ENCODE measurements at regions not wholly inside any gene's neighbourhood (a gene's known extent, or its start where the extent isn't known, plus 50 kb on each side); places are given as distances from the start of the nearest gene placed in this dataset.

DNA sequence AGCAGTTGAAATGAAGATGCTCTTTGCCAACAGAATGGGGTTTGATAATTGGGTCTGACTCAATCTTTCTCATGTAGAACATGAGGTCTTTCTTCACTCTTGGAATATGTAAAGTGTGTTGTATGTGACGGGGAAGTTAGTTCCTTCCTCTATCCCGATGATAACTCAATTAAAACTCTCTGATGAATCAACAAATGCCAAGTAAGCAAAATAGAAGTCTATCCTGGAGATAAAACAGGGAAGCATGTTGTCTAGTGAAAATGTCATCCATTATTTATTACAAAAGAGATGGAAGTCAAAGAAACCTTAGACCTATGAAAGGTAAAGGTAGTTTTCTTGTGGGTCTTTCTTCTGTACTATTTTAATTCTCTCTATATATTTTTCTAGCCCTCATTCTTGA is 274.2 kb upstream of the ARRDC4 start:
- H3K9me3 ChIP-seq (ENCODE audit: control insufficient read depth, low read length), result no peaks in the 10 kb centered on the region
- H3K36me3 ChIP-seq (ENCODE audit: control insufficient read depth, insufficient read depth, low read length), result no peaks in the 10 kb centered on the region
- no peaks in the 10 kb centered on the region for H3K4me1 ChIP-seq (ENCODE audit: control insufficient read depth, insufficient read depth, low read length)
- no peak overlapping the region for H3K27ac ChIP-seq (ENCODE audit: insufficient read depth, low read depth, low read length, poor library complexity, severe bottlenecking)
- no peak overlapping the region for H3K4me3 ChIP-seq (ENCODE audit: insufficient read depth, low read depth, low read length)
- no peaks in the 10 kb centered on the region for H3K27me3 ChIP-seq (ENCODE audit: control insufficient read depth, insufficient read depth, low read length, poor library complexity, severe bottlenecking)
- 100% methylated on average over 1 of the region's 2 CpGs; no CpG with 5 or more reads in 1 of the 2 experiments for WGBS, 2 experiments

DNA sequence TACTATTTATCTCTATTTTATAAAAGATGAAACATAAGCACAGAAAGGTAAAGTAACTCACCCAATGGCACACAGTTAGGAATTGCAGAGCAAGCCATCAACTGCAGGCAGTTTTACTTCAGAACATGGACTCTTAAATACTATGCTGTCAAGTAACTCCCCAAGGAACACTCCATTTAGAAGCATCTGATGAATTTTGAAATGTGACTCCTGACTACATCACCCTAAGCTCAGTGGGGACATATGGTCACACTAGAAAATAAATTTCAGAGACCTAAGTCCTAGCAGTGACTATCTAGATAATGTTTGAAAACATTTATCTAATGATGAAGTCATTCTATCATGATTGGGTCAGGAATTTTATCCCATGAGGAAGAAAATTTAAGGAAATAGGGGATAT is 272.8 kb upstream of the ARRDC4 start:
- no peaks in the 10 kb centered on the region for H3K4me1 ChIP-seq (ENCODE audit: control insufficient read depth, insufficient read depth, low read length)
- no peak overlapping the region for H3K27ac ChIP-seq (ENCODE audit: insufficient read depth, low read depth, low read length, poor library complexity, severe bottlenecking)
- no peaks in the 10 kb centered on the region for H3K36me3 ChIP-seq (ENCODE audit: control insufficient read depth, insufficient read depth, low read length)
- no peaks in the 10 kb centered on the region for H3K9me3 ChIP-seq (ENCODE audit: control insufficient read depth, low read length)
- no peaks in the 10 kb centered on the region for H3K27me3 ChIP-seq (ENCODE audit: control insufficient read depth, insufficient read depth, low read length, poor library complexity, severe bottlenecking)
- no peak overlapping the region for H3K4me3 ChIP-seq (ENCODE audit: insufficient read depth, low read depth, low read length)

DNA sequence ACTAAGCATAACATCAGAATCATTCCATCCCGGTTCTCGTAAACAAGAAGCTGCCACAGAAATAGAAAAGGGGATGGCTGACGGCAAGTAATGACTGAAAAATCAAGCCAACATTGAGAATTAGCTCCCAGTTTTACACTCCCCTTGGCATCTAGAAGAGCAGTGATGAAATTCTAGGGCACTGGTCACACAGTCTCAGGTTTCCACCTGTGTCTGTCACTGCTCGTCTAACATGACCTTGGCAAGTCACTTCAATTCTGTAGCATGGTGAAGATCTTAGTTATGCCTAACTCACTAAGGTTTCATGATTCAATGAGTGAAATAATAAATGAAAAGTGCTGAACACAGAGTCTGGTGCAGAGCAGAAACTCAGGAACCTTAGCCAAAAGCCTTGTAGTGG is 272.3 kb upstream of the ARRDC4 start:
- no peak overlapping the region for H3K27ac ChIP-seq (ENCODE audit: insufficient read depth, low read depth, low read length, poor library complexity, severe bottlenecking)
- 92 to 97% methylated on average over 4 of the region's 4 CpGs for WGBS, 2 experiments
- no peak overlapping the region for H3K4me3 ChIP-seq (ENCODE audit: insufficient read depth, low read depth, low read length)
- no peaks in the 10 kb centered on the region for H3K27me3 ChIP-seq (ENCODE audit: control insufficient read depth, insufficient read depth, low read length, poor library complexity, severe bottlenecking)
- no peaks in the 10 kb centered on the region for H3K36me3 ChIP-seq (ENCODE audit: control insufficient read depth, insufficient read depth, low read length)
- no peaks in the 10 kb centered on the region for H3K4me1 ChIP-seq (ENCODE audit: control insufficient read depth, insufficient read depth, low read length)
- no peaks in the 10 kb centered on the region for H3K9me3 ChIP-seq (ENCODE audit: control insufficient read depth, low read length)

DNA sequence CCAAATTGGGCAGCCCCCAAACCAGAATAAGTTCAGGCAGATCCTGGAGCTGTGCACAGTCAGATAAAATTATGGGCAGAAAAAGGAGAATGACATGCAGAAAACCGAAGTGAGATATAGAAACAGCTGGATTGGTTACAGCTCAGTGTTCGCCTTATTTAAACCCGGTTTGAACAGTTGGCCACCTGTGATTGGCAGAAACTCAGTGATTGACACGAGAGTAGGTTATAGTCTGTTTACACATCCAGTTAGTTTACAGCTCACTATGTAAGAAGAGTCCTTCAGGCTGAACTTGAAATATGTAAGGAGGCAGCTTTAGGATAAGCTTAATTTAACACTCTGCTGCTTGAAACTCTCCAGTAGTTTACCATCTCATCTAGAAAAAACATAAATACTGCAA is 271.6 kb upstream of the ARRDC4 start:
- Histone ChIP-seq H3K9me3 (ENCODE audit: control insufficient read depth, low read length) (no peaks in the 10 kb centered on the region), H3K4me1 (ENCODE audit: control insufficient read depth, insufficient read depth, low read length) (no peaks in the 10 kb centered on the region), H3K27ac (ENCODE audit: insufficient read depth, low read depth, low read length, poor library complexity, severe bottlenecking) (no peak overlapping the region), H3K36me3 (ENCODE audit: control insufficient read depth, insufficient read depth, low read length) (no peaks in the 10 kb centered on the region), H3K27me3 (ENCODE audit: control insufficient read depth, insufficient read depth, low read length, poor library complexity, severe bottlenecking) (no peaks in the 10 kb centered on the region), H3K4me3 (ENCODE audit: insufficient read depth, low read depth, low read length) (no peak overlapping the region)
- 90 to 91% methylated on average over 4 of the region's 4 CpGs for WGBS, 2 experiments

DNA sequence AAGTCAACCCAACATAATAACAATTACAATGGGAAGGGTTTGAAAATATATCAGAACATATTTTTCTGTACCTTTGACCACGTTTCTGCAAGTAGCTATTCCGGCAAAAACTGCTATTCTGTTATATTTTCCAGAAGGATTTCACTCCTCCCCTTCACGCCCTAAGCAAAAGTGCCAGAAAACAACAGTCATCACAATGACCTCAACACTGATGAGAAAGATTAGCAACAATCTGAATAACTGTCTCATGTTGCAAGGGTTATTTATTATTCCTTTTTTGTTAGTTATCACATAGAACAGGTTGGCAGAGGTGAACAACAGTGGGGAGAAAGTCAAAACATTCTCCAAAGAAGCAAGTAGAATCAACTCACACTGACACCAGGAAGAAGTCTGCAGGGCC is 269.4 kb upstream of the ARRDC4 start:
- Histone ChIP-seq H3K9me3 (ENCODE audit: control insufficient read depth, low read length) (no peaks in the 10 kb centered on the region), H3K4me1 (ENCODE audit: control insufficient read depth, insufficient read depth, low read length) (no peaks in the 10 kb centered on the region), H3K27ac (ENCODE audit: insufficient read depth, low read depth, low read length, poor library complexity, severe bottlenecking) (no peak overlapping the region), H3K4me3 (ENCODE audit: insufficient read depth, low read depth, low read length) (no peak overlapping the region), H3K27me3 (ENCODE audit: control insufficient read depth, insufficient read depth, low read length, poor library complexity, severe bottlenecking) (no peaks in the 10 kb centered on the region), H3K36me3 (ENCODE audit: control insufficient read depth, insufficient read depth, low read length) (no peaks in the 10 kb centered on the region)
- WGBS, 2 experiments, result 84 to 89% methylated on average over 3 of the region's 3 CpGs

DNA sequence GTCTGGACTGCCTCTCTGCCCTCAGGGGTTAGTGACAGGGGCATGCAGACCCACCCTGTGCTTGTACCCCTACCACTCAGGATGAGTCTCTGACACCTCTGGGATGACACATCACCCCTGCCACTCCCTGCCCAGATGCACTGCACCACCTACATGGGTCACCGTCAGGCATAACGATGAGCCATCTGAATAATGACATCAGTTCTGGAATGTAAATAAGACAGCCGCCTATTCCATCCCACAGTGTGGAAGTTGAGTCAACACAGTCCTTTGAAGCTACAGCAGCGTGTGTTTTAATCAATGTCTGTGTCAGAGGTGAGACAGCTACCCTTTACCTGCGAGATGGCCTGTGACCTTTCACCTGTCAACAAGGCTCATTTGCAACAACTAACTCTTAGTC is 268.7 kb upstream of the ARRDC4 start:
- Histone ChIP-seq H3K4me3 (ENCODE audit: insufficient read depth, low read depth, low read length) (no peak overlapping the region), H3K9me3 (ENCODE audit: control insufficient read depth, low read length) (no peaks in the 10 kb centered on the region), H3K27me3 (ENCODE audit: control insufficient read depth, insufficient read depth, low read length, poor library complexity, severe bottlenecking) (no peaks in the 10 kb centered on the region), H3K36me3 (ENCODE audit: control insufficient read depth, insufficient read depth, low read length) (no peaks in the 10 kb centered on the region), H3K27ac (ENCODE audit: insufficient read depth, low read depth, low read length, poor library complexity, severe bottlenecking) (no peak overlapping the region), H3K4me1 (ENCODE audit: control insufficient read depth, insufficient read depth, low read length) (no peaks in the 10 kb centered on the region)
- 85 to 89% methylated on average over 5 of the region's 5 CpGs for WGBS, 2 experiments

DNA sequence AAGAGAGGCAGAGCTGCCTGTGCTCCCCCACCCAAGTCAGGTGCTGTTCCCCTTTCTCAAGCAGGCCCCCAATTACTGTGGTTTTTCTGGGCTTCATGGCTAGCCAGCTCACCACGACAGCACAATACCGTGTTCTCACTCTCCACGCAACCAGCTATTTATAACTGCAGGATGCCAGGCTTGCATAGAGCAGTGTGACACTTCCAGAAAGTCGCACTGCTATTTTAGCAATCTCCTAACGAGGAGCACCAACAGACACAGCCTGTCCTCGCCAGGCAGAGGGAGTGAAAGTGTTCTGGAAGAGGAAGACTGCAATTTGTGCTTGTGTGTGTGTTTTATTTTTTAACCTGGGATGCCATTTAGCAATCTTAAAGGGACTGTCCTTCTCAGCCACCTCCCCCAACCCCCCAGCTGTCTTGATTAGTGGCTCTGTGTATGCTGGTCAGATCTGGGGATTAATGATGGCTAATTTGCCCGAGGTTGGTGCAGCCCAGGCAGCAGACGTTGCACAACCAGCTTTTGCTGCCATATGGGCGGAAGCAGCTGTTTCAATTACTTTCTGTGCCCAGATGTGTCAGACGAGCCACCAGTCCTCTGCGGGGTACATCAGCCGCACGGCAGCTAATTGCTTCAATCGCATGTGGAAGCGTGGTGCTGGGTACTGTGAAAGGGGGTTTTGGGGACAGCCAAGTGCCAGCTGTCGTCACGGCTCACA is 268.0 kb upstream of the ARRDC4 start:
- Histone ChIP-seq H3K36me3 (ENCODE audit: control insufficient read depth, insufficient read depth, low read length) (no peaks in the 10 kb centered on the region), H3K4me3 (ENCODE audit: insufficient read depth, low read depth, low read length) (no peak overlapping the region), H3K9me3 (ENCODE audit: control insufficient read depth, low read length) (no peaks in the 10 kb centered on the region), H3K4me1 (ENCODE audit: control insufficient read depth, insufficient read depth, low read length) (no peaks in the 10 kb centered on the region), H3K27ac (ENCODE audit: insufficient read depth, low read depth, low read length, poor library complexity, severe bottlenecking) (no peak overlapping the region), H3K27me3 (ENCODE audit: control insufficient read depth, insufficient read depth, low read length, poor library complexity, severe bottlenecking) (no peaks in the 10 kb centered on the region)
- 94 to 96% methylated on average over 17 of the region's 17 CpGs for WGBS, 2 experiments

DNA sequence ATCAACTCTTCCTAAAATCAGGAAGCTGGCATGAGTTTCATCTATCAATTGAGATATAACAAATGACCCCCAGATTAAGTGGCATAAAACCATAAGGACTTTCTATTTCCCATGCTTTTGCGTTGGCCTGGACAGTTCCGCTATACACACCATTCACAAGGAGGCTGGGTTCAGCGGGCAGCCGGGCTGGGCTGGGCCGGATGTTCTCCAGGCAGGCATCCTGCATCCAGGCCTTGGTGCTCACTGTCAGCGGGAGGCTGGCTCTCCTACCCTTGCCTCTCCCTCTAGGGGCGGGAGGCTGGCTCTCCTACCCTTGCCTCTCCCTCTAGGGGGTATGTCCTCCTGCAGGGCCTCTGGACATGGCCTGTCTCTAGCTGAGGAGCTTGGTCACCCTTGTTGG is 266.0 kb upstream of the ARRDC4 start:
- Histone ChIP-seq H3K27me3 (ENCODE audit: control insufficient read depth, insufficient read depth, low read length, poor library complexity, severe bottlenecking) (no peaks in the 10 kb centered on the region), H3K9me3 (ENCODE audit: control insufficient read depth, low read length) (no peaks in the 10 kb centered on the region), H3K27ac (ENCODE audit: insufficient read depth, low read depth, low read length, poor library complexity, severe bottlenecking) (no peak overlapping the region), H3K4me1 (ENCODE audit: control insufficient read depth, insufficient read depth, low read length) (no peaks in the 10 kb centered on the region), H3K36me3 (ENCODE audit: control insufficient read depth, insufficient read depth, low read length) (no peaks in the 10 kb centered on the region), H3K4me3 (ENCODE audit: insufficient read depth, low read depth, low read length) (no peak overlapping the region)
- 93 to 95% methylated on average over 7 of the region's 7 CpGs for WGBS, 2 experiments

DNA sequence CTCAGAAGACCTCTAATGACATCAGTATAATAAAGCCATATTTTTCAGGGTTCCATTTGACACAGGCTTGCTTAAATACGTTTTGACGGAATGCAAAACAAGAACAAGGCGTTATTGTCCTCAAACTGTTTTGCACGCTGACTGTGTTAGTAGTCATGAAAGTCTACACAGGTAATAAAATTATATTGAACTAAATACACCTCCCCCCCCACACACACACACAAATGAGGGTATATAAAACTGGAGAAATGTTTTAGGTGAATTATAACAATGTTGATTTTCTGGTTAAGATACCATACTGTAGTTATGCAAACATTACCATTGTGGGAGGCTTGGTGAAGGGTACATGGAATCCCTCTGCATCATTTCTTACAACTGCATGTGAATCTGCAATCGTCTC is 257.1 kb upstream of the ARRDC4 start:
- no peaks in the 10 kb centered on the region for H3K27me3 ChIP-seq (ENCODE audit: control insufficient read depth, insufficient read depth, low read length, poor library complexity, severe bottlenecking)
- WGBS, 2 experiments, result 87 to 95% methylated on average over 4 of the region's 5 CpGs
- H3K9me3 ChIP-seq (ENCODE audit: control insufficient read depth, low read length), result no peaks in the 10 kb centered on the region
- H3K27ac ChIP-seq (ENCODE audit: insufficient read depth, low read depth, low read length, poor library complexity, severe bottlenecking), result no peak overlapping the region
- H3K4me3 ChIP-seq (ENCODE audit: insufficient read depth, low read depth, low read length), result no peak overlapping the region
- no peaks in the 10 kb centered on the region for H3K36me3 ChIP-seq (ENCODE audit: control insufficient read depth, insufficient read depth, low read length)
- H3K4me1 ChIP-seq (ENCODE audit: control insufficient read depth, insufficient read depth, low read length), result no peaks in the 10 kb centered on the region

DNA sequence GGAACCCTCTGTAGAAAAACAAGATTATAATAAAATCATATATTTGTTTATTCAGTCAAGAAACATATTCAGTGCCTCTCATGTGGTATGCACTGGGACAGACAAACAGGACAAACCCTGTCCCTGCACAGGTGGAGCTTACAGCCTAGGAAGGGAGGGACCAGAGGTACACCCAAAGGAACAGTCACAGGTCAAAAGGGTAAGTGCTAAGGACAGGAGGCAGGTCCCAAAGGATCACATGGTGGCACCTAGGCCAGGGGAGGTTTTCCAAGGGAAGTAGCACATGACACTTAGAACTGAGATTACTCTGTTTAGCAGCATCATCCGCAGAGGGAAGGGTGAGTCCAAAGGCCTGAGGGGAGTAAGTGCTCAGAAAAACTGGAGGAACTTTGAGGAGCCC is 254.4 kb upstream of the ARRDC4 start:
- H3K36me3 ChIP-seq (ENCODE audit: control insufficient read depth, insufficient read depth, low read length), result no peaks in the 10 kb centered on the region
- no peaks in the 10 kb centered on the region for H3K9me3 ChIP-seq (ENCODE audit: control insufficient read depth, low read length)
- H3K27me3 ChIP-seq (ENCODE audit: control insufficient read depth, insufficient read depth, low read length, poor library complexity, severe bottlenecking), result no peaks in the 10 kb centered on the region
- no peak overlapping the region for H3K27ac ChIP-seq (ENCODE audit: insufficient read depth, low read depth, low read length, poor library complexity, severe bottlenecking)
- H3K4me1 ChIP-seq (ENCODE audit: control insufficient read depth, insufficient read depth, low read length), result no peaks in the 10 kb centered on the region
- H3K4me3 ChIP-seq (ENCODE audit: insufficient read depth, low read depth, low read length), result no peak overlapping the region
- 97 to 98% methylated on average over 1 of the region's 1 CpG for WGBS, 2 experiments

DNA sequence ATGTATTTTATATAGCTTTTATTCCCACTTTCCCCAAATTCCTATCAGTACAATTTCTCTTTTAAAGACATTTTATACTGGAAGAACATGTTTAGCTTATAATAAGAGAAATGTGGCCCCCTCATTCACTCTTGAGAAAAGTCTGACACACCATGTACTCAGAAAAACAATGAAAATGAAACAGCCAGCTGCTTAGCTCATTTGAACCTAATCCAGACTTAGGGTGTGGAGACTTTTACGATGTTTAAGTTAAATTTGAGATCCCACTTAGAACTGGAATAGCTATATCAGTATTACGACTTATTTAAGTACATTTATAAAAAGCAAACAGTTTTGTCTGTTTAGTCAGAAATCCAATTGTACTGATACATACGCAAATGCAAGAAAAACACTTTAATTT is 252.3 kb upstream of the ARRDC4 start:
- H3K4me3 ChIP-seq (ENCODE audit: insufficient read depth, low read depth, low read length), result no peak overlapping the region
- H3K9me3 ChIP-seq (ENCODE audit: control insufficient read depth, low read length), result no peaks in the 10 kb centered on the region
- no peak overlapping the region for H3K27ac ChIP-seq (ENCODE audit: insufficient read depth, low read depth, low read length, poor library complexity, severe bottlenecking)
- no peaks in the 10 kb centered on the region for H3K27me3 ChIP-seq (ENCODE audit: control insufficient read depth, insufficient read depth, low read length, poor library complexity, severe bottlenecking)
- H3K36me3 ChIP-seq (ENCODE audit: control insufficient read depth, insufficient read depth, low read length), result no peaks in the 10 kb centered on the region
- H3K4me1 ChIP-seq (ENCODE audit: control insufficient read depth, insufficient read depth, low read length), result no peaks in the 10 kb centered on the region
- WGBS, 2 experiments, result 100% methylated on average over 3 of the region's 3 CpGs; no CpG with 5 or more reads in 1 of the 2 experiments
